GM12873 (cell line): ENCODE measurements at regions not wholly inside any gene's neighbourhood (a gene's known extent, or its start where the extent isn't known, plus 50 kb on each side); places are given as distances from the start of the nearest gene placed in this dataset.

Experiments
- CTCF ChIP-seq: IDR thresholded peaks from 2 replicates; pipeline ENCODE4 v1.5.1; 2012; ENCODE audit warnings: low read depth, mild to moderate bottlenecking, moderate library complexity, low read length, control low read depth; ENCODE audit not compliant: insufficient read depth; ENCODE audit errors: missing control alignments

GRCh38 chr10:121261665-121262064 is 336.6 kb downstream of the FGFR2 start:
- TF ChIP-seq CTCF, result no peak

GRCh38 chr10:121262774-121263430 is 335.3 kb downstream of the FGFR2 start:
- no peak for TF ChIP-seq CTCF

- no peak for TF ChIP-seq CTCF
Measured at GRCh38 chr10:121263431-121263783, 334.8 kb downstream of the FGFR2 start.

- TF ChIP-seq CTCF, result no peak
Measured at GRCh38 chr10:121265360-121266123, 332.7 kb downstream of the FGFR2 start.

GRCh38 chr10:121266370-121266769 is 331.9 kb downstream of the FGFR2 start:
- no peak for TF ChIP-seq CTCF

- no peak for TF ChIP-seq CTCF
Measured at GRCh38 chr10:121267236-121268003, 330.8 kb downstream of the FGFR2 start.

- TF ChIP-seq CTCF, result no peak
Measured at GRCh38 chr10:121268363-121268762, 329.9 kb downstream of the FGFR2 start.
